ENCODE measurements at regions not wholly inside any gene's neighbourhood (a gene's known extent, or its start where the extent isn't known, plus 50 kb on each side); places are given as distances from the start of the nearest gene placed in this dataset.

GRCh38 chr17:22496450-22496849 lies 804.1 kb downstream of the KCNJ18 start:
- Histone ChIP-seq H3K9ac (ENCODE audit: low read depth, low read length) (no peak overlapping the region), H3K27ac (ENCODE audit: low read length) (no peak overlapping the region), H3K4me1 (ENCODE audit: insufficient read depth, low read length) (no peaks in the 10 kb centered on the region), H3K9me3 (ENCODE audit: insufficient read depth, low read depth, low read length) (peaks cover 58% of the 10 kb centered on the region), H3K36me3 (ENCODE audit: insufficient read depth, low read depth, low read length) (no peaks in the 10 kb centered on the region), H3K4me3 (ENCODE audit: low read length) (no peak overlapping the region), H3K27me3 (ENCODE audit: insufficient read depth, low read length) (no peaks in the 10 kb centered on the region)

- Histone ChIP-seq H3K9ac (ENCODE audit: low read depth, low read length) (no peak overlapping the region), H3K27ac (ENCODE audit: low read length) (no peak overlapping the region), H3K4me3 (ENCODE audit: low read length) (no peak overlapping the region), H3K9me3 (ENCODE audit: insufficient read depth, low read depth, low read length) (peaks cover 65% of the 10 kb centered on the region), H3K36me3 (ENCODE audit: insufficient read depth, low read depth, low read length) (no peaks in the 10 kb centered on the region), H3K4me1 (ENCODE audit: insufficient read depth, low read length) (no peaks in the 10 kb centered on the region), H3K27me3 (ENCODE audit: insufficient read depth, low read length) (no peaks in the 10 kb centered on the region)
Measured at GRCh38 chr17:22503322-22503899, 811.1 kb downstream of the KCNJ18 start.

- Histone ChIP-seq H3K4me1 (ENCODE audit: insufficient read depth, low read length) (no peaks in the 10 kb centered on the region), H3K27ac (ENCODE audit: low read length) (no peak overlapping the region), H3K9ac (ENCODE audit: low read depth, low read length) (no peak overlapping the region), H3K36me3 (ENCODE audit: insufficient read depth, low read depth, low read length) (no peaks in the 10 kb centered on the region), H3K4me3 (ENCODE audit: low read length) (no peak overlapping the region), H3K27me3 (ENCODE audit: insufficient read depth, low read length) (no peaks in the 10 kb centered on the region), H3K9me3 (ENCODE audit: insufficient read depth, low read depth, low read length) (peaks cover 75% of the 10 kb centered on the region)
Measured at GRCh38 chr17:22505660-22506059, 813.3 kb downstream of the KCNJ18 start.

GRCh38 chr17:22506231-22506630 lies 813.9 kb downstream of the KCNJ18 start:
- H3K27me3 ChIP-seq (ENCODE audit: insufficient read depth, low read length), result no peaks in the 10 kb centered on the region
- peaks cover 79% of the 10 kb centered on the region for H3K9me3 ChIP-seq (ENCODE audit: insufficient read depth, low read depth, low read length)
- no peak overlapping the region for H3K9ac ChIP-seq (ENCODE audit: low read depth, low read length)
- H3K27ac ChIP-seq (ENCODE audit: low read length), result no peak overlapping the region
- no peak overlapping the region for H3K4me3 ChIP-seq (ENCODE audit: low read length)
- H3K36me3 ChIP-seq (ENCODE audit: insufficient read depth, low read depth, low read length), result no peaks in the 10 kb centered on the region
- H3K4me1 ChIP-seq (ENCODE audit: insufficient read depth, low read length), result no peaks in the 10 kb centered on the region

GRCh38 chr17:22506861-22507260 lies 814.5 kb downstream of the KCNJ18 start:
- Histone ChIP-seq H3K9me3 (ENCODE audit: insufficient read depth, low read depth, low read length) (peaks cover 85% of the 10 kb centered on the region), H3K4me3 (ENCODE audit: low read length) (no peak overlapping the region)

GRCh38 chr17:22507823-22508222 lies 815.5 kb downstream of the KCNJ18 start:
- Histone ChIP-seq H3K4me1 (ENCODE audit: insufficient read depth, low read length) (no peaks in the 10 kb centered on the region), H3K36me3 (ENCODE audit: insufficient read depth, low read depth, low read length) (no peaks in the 10 kb centered on the region), H3K27ac (ENCODE audit: low read length) (no peak overlapping the region), H3K9me3 (ENCODE audit: insufficient read depth, low read depth, low read length) (peaks cover 82% of the 10 kb centered on the region), H3K9ac (ENCODE audit: low read depth, low read length) (no peak overlapping the region), H3K4me3 (ENCODE audit: low read length) (no peak overlapping the region), H3K27me3 (ENCODE audit: insufficient read depth, low read length) (no peaks in the 10 kb centered on the region)

More at GRCh38 chr17:22506861-22507260, 814.5 kb downstream of the KCNJ18 start:
- Histone ChIP-seq H3K4me1 (ENCODE audit: insufficient read depth, low read length) (no peaks in the 10 kb centered on the region), H3K9ac (ENCODE audit: low read depth, low read length) (no peak overlapping the region), H3K36me3 (ENCODE audit: insufficient read depth, low read depth, low read length) (no peaks in the 10 kb centered on the region), H3K27ac (ENCODE audit: low read length) (no peak overlapping the region), H3K27me3 (ENCODE audit: insufficient read depth, low read length) (no peaks in the 10 kb centered on the region)

GRCh38 chr17:22510504-22510903 lies 818.2 kb downstream of the KCNJ18 start:
- H3K4me1 ChIP-seq (ENCODE audit: insufficient read depth, low read length), result no peaks in the 10 kb centered on the region
- H3K36me3 ChIP-seq (ENCODE audit: insufficient read depth, low read depth, low read length), result no peaks in the 10 kb centered on the region
- no peaks in the 10 kb centered on the region for H3K27me3 ChIP-seq (ENCODE audit: insufficient read depth, low read length)
- peaks cover 85% of the 10 kb centered on the region for H3K9me3 ChIP-seq (ENCODE audit: insufficient read depth, low read depth, low read length)
- no peak overlapping the region for H3K4me3 ChIP-seq (ENCODE audit: low read length)
- no peak overlapping the region for H3K27ac ChIP-seq (ENCODE audit: low read length)
- H3K9ac ChIP-seq (ENCODE audit: low read depth, low read length), result no peak overlapping the region

- Histone ChIP-seq H3K4me3 (ENCODE audit: low read length) (no peak overlapping the region), H3K9ac (ENCODE audit: low read depth, low read length) (no peak overlapping the region), H3K9me3 (ENCODE audit: insufficient read depth, low read depth, low read length) (peaks cover 82% of the 10 kb centered on the region), H3K36me3 (ENCODE audit: insufficient read depth, low read depth, low read length) (no peaks in the 10 kb centered on the region), H3K27me3 (ENCODE audit: insufficient read depth, low read length) (no peaks in the 10 kb centered on the region), H3K4me1 (ENCODE audit: insufficient read depth, low read length) (no peaks in the 10 kb centered on the region), H3K27ac (ENCODE audit: low read length) (no peak overlapping the region)
Measured at GRCh38 chr17:22511431-22511830, 819.1 kb downstream of the KCNJ18 start.

GRCh38 chr17:22512057-22512456 lies 819.7 kb downstream of the KCNJ18 start:
- no peak overlapping the region for H3K4me3 ChIP-seq (ENCODE audit: low read length)
- H3K9me3 ChIP-seq (ENCODE audit: insufficient read depth, low read depth, low read length), result peaks cover 82% of the 10 kb centered on the region
- H3K9ac ChIP-seq (ENCODE audit: low read depth, low read length), result no peak overlapping the region
- H3K4me1 ChIP-seq (ENCODE audit: insufficient read depth, low read length), result no peaks in the 10 kb centered on the region
- no peaks in the 10 kb centered on the region for H3K36me3 ChIP-seq (ENCODE audit: insufficient read depth, low read depth, low read length)
- H3K27ac ChIP-seq (ENCODE audit: low read length), result no peak overlapping the region
- H3K27me3 ChIP-seq (ENCODE audit: insufficient read depth, low read length), result no peaks in the 10 kb centered on the region

- Histone ChIP-seq H3K27ac (ENCODE audit: low read length) (no peak overlapping the region), H3K9me3 (ENCODE audit: insufficient read depth, low read depth, low read length) (peaks cover 79% of the 10 kb centered on the region), H3K27me3 (ENCODE audit: insufficient read depth, low read length) (no peaks in the 10 kb centered on the region), H3K36me3 (ENCODE audit: insufficient read depth, low read depth, low read length) (no peaks in the 10 kb centered on the region), H3K4me3 (ENCODE audit: low read length) (no peak overlapping the region), H3K4me1 (ENCODE audit: insufficient read depth, low read length) (no peaks in the 10 kb centered on the region), H3K9ac (ENCODE audit: low read depth, low read length) (no peak overlapping the region)
Measured at GRCh38 chr17:22512506-22512905, 820.2 kb downstream of the KCNJ18 start.

GRCh38 chr17:22512997-22513538 lies 820.7 kb downstream of the KCNJ18 start:
- no peaks in the 10 kb centered on the region for H3K27me3 ChIP-seq (ENCODE audit: insufficient read depth, low read length)
- H3K36me3 ChIP-seq (ENCODE audit: insufficient read depth, low read depth, low read length), result no peaks in the 10 kb centered on the region
- peaks cover 74% of the 10 kb centered on the region for H3K9me3 ChIP-seq (ENCODE audit: insufficient read depth, low read depth, low read length)
- no peaks in the 10 kb centered on the region for H3K4me1 ChIP-seq (ENCODE audit: insufficient read depth, low read length)
- no peak overlapping the region for H3K27ac ChIP-seq (ENCODE audit: low read length)
- no peak overlapping the region for H3K4me3 ChIP-seq (ENCODE audit: low read length)
- H3K9ac ChIP-seq (ENCODE audit: low read depth, low read length), result no peak overlapping the region

GRCh38 chr17:22514315-22514714 lies 822.0 kb downstream of the KCNJ18 start:
- H3K27me3 ChIP-seq (ENCODE audit: insufficient read depth, low read length), result no peaks in the 10 kb centered on the region
- H3K9me3 ChIP-seq (ENCODE audit: insufficient read depth, low read depth, low read length), result peaks cover 65% of the 10 kb centered on the region
- no peak overlapping the region for H3K4me3 ChIP-seq (ENCODE audit: low read length)
- no peaks in the 10 kb centered on the region for H3K36me3 ChIP-seq (ENCODE audit: insufficient read depth, low read depth, low read length)
- no peak overlapping the region for H3K27ac ChIP-seq (ENCODE audit: low read length)
- H3K4me1 ChIP-seq (ENCODE audit: insufficient read depth, low read length), result no peaks in the 10 kb centered on the region
- H3K9ac ChIP-seq (ENCODE audit: low read depth, low read length), result no peak overlapping the region

Measured in iPS-20b (cell line).